PC-3 (cell line): ENCODE measurements at regions not wholly inside any gene's neighbourhood (a gene's known extent, or its start where the extent isn't known, plus 50 kb on each side); places are given as distances from the start of the nearest gene placed in this dataset.

Experiments used
- EZH2 ChIP-seq: fragments of 300-600 bp; sonication (generic); IDR thresholded peaks from one replicate; pipeline ENCODE4 v1.6.1; 2017; ENCODE audit warnings: antibody characterized with exemption, mild to moderate bottlenecking, low read length; ENCODE audit not compliant: unreplicated experiment
- EZH2phosphoT487 ChIP-seq: fragments of 300-600 bp; sonication (generic); IDR thresholded peaks from 2 replicates; pipeline ENCODE4 v1.6.1; 2018; ENCODE audit warnings: mild to moderate bottlenecking, antibody characterized with exemption, low read length, borderline replicate concordance
- TF ChIP-seq, protein P1 (sequence below): fragments of 300-600 bp; sonication (generic); conservative IDR thresholded peaks from 2 replicates; pipeline ENCODE4 v1.5.1; 2017; ENCODE audit warnings: antibody characterized with exemption, low read depth, mild to moderate bottlenecking, low read length

DNA sequence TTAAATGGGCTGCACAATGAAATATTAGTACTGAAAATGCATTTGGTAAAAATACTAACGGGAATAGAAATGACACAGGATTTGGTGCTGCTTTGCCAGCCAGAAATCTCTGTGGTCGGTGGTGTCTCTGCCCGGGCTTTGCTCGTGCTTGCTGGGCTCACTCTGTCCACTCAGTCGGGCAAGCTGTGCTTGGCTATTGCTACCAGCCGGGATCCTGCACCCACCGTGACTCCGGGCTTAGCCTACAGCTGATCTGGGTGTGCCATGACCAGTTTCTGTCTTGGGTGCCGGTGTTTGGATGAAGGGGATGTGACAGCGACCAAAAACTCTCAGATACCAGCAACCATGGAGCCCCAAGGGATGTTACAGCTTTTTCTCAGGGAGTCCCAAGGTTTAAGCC, 487.7 kb downstream of the TECRL start:
- TF ChIP-seq, protein P1, sequence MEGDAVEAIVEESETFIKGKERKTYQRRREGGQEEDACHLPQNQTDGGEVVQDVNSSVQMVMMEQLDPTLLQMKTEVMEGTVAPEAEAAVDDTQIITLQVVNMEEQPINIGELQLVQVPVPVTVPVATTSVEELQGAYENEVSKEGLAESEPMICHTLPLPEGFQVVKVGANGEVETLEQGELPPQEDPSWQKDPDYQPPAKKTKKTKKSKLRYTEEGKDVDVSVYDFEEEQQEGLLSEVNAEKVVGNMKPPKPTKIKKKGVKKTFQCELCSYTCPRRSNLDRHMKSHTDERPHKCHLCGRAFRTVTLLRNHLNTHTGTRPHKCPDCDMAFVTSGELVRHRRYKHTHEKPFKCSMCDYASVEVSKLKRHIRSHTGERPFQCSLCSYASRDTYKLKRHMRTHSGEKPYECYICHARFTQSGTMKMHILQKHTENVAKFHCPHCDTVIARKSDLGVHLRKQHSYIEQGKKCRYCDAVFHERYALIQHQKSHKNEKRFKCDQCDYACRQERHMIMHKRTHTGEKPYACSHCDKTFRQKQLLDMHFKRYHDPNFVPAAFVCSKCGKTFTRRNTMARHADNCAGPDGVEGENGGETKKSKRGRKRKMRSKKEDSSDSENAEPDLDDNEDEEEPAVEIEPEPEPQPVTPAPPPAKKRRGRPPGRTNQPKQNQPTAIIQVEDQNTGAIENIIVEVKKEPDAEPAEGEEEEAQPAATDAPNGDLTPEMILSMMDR: no peak
- TF ChIP-seq EZH2 (no peak), EZH2phosphoT487 (no peak)
